ENCODE measurements at regions not wholly inside any gene's neighbourhood (a gene's known extent, or its start where the extent isn't known, plus 50 kb on each side); places are given as distances from the start of the nearest gene placed in this dataset.

- Histone ChIP-seq H3K4me1 (ENCODE audit: control insufficient read depth, insufficient read depth, low read length) (peaks cover 21% of the 10 kb centered on the region), H3K27me3 (ENCODE audit: control insufficient read depth, insufficient read depth, low read length) (no peaks in the 10 kb centered on the region), H3K9ac (ENCODE audit: low read length) (no peak overlapping the region), H3K27ac (ENCODE audit: low read depth, low read length) (0 out of 2 replicates have a peak overlapping the region, but pooled peaks have one; percentile 5), H3K36me3 (ENCODE audit: control insufficient read depth, insufficient read depth, low read length) (no peaks in the 10 kb centered on the region), H3K4me3 (ENCODE audit: low read depth, low read length) (no peak overlapping the region), H3K9me3 (ENCODE audit: control insufficient read depth, insufficient read depth, low read depth, low read length) (no peaks in the 10 kb centered on the region)
Measured at GRCh38 chr3:102238362-102238761, 196.5 kb upstream of the ZPLD1 start.

- Histone ChIP-seq H3K27me3 (ENCODE audit: control insufficient read depth, insufficient read depth, low read length) (no peaks in the 10 kb centered on the region), H3K9ac (ENCODE audit: low read length) (no peak overlapping the region), H3K4me1 (ENCODE audit: control insufficient read depth, insufficient read depth, low read length) (peaks cover 21% of the 10 kb centered on the region), H3K9me3 (ENCODE audit: control insufficient read depth, insufficient read depth, low read depth, low read length) (no peaks in the 10 kb centered on the region), H3K27ac (ENCODE audit: low read depth, low read length) (no peak overlapping the region), H3K4me3 (ENCODE audit: low read depth, low read length) (no peak overlapping the region), H3K36me3 (ENCODE audit: control insufficient read depth, insufficient read depth, low read length) (no peaks in the 10 kb centered on the region)
Measured at GRCh38 chr3:102240720-102241119, 194.1 kb upstream of the ZPLD1 start.

DNA sequence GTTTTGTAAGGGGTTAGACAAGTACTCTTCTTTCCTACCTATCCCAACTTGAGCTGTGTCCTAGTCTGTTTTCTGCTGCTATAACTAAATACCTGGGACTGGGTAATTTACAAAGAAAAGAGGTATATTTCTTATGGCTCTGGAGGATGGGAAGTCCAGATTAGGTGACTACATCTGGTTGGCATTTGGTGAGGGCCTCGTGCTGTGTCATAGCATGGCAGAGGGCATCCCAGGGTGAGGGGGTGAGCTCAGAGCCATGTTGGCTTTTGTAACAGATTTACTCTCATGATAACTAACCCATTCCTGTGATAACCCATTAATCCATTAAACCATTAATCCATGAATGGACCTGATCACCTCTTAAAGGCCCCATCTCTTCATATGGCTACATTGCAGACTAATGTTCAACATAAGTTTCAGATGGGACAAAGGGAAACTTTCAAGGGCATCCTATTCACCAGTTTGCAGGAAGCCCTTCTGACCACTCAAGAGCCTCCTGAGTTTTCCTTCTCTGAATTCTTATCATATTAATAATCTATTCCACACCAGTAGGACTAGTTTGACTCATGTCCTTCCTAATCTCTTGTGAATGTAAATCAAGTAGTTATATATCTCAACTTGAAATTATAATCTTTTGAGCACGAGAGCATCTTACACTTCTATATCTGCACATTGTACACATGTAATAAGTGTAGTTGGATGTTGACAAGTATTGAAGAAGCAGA lies 185.7 kb upstream of the ZPLD1 start:
- no peaks in the 10 kb centered on the region for H3K27me3 ChIP-seq (ENCODE audit: control insufficient read depth, insufficient read depth, low read length)
- no peaks in the 10 kb centered on the region for H3K4me1 ChIP-seq (ENCODE audit: control insufficient read depth, insufficient read depth, low read length)
- H3K27ac ChIP-seq (ENCODE audit: low read depth, low read length), result no peak overlapping the region
- no peak overlapping the region for H3K4me3 ChIP-seq (ENCODE audit: low read depth, low read length)
- H3K9ac ChIP-seq (ENCODE audit: low read length), result no peak overlapping the region
- H3K36me3 ChIP-seq (ENCODE audit: control insufficient read depth, insufficient read depth, low read length), result no peaks in the 10 kb centered on the region
- no peaks in the 10 kb centered on the region for H3K9me3 ChIP-seq (ENCODE audit: control insufficient read depth, insufficient read depth, low read depth, low read length)

DNA sequence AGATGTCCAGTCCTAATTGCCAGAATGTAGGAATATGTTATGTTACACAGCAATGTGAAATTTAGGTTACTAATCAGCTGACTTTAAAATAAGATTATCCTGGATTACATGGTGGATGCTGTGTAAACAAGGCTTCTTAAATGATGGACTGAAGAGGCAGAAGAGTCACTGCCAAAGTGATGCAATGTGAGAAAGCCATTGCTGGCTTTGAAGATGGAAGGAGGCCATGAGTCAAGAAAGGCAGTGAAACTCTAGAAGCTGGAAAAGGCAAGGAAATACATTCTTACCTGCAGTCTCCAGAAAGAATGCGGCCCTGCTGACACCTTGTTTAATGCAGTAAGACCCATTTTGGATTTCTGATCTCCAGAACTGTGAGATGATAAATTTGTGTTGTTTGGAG lies 179.1 kb upstream of the ZPLD1 start:
- H3K9ac ChIP-seq (ENCODE audit: low read length), result no peak overlapping the region
- H3K36me3 ChIP-seq (ENCODE audit: control insufficient read depth, insufficient read depth, low read length), result no peaks in the 10 kb centered on the region
- H3K27ac ChIP-seq (ENCODE audit: low read depth, low read length), result no peak overlapping the region

GRCh38 chr3:102258666-102259227 lies 176.1 kb upstream of the ZPLD1 start:
- Histone ChIP-seq H3K4me1 (ENCODE audit: control insufficient read depth, insufficient read depth, low read length) (no peaks in the 10 kb centered on the region), H3K9ac (ENCODE audit: low read length) (no peak overlapping the region)

More for the DNA sequence above, 179.1 kb upstream of the ZPLD1 start:
- Histone ChIP-seq H3K27me3 (ENCODE audit: control insufficient read depth, insufficient read depth, low read length) (no peaks in the 10 kb centered on the region), H3K9me3 (ENCODE audit: control insufficient read depth, insufficient read depth, low read depth, low read length) (no peaks in the 10 kb centered on the region), H3K4me3 (ENCODE audit: low read depth, low read length) (no peak overlapping the region), H3K4me1 (ENCODE audit: control insufficient read depth, insufficient read depth, low read length) (no peaks in the 10 kb centered on the region)

DNA sequence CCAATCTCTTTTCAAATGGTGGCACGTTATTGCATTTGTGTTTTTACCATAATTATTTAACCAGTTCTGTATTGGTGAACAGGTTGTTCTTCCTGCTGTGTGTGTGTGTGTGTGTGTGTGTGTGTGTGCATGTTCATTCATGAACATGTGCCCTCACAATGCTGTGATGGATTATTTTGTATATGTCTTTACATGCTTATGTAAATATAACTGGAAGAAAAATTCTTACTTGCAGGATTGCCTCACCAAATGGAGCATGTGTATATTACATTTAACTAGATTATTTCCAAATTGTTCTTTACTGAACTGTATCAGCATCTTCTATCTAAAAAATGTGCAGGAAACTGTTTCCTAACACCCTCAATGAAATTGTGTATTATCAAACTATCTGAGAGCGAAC lies 175.2 kb upstream of the ZPLD1 start:
- Histone ChIP-seq H3K9ac (ENCODE audit: low read length) (no peak overlapping the region), H3K27ac (ENCODE audit: low read depth, low read length) (no peak overlapping the region)

More at GRCh38 chr3:102258666-102259227, 176.1 kb upstream of the ZPLD1 start:
- Histone ChIP-seq H3K27ac (ENCODE audit: low read depth, low read length) (no peak overlapping the region), H3K36me3 (ENCODE audit: control insufficient read depth, insufficient read depth, low read length) (no peaks in the 10 kb centered on the region), H3K9me3 (ENCODE audit: control insufficient read depth, insufficient read depth, low read depth, low read length) (no peaks in the 10 kb centered on the region), H3K27me3 (ENCODE audit: control insufficient read depth, insufficient read depth, low read length) (no peaks in the 10 kb centered on the region), H3K4me3 (ENCODE audit: low read depth, low read length) (no peak overlapping the region)

DNA sequence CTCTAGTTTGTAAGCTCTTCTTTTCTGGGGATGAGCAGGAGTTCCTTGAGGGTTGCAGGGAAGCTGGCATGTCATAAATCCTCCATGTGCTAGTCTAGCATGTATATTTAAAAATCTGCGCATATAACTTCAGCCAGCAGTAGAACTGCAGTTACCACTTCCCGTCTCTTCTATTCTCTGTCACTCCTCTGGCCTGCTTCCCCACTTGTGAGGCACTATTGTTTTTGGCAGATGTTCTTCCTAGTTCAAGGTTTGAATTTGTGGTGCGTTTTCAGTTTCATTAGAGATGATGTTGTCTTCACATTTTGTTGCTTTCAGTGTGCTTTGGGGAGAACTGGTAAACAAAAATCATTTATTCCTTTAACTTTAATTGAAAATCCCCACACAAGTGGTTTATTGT lies 169.1 kb upstream of the ZPLD1 start:
- Histone ChIP-seq H3K4me1 (ENCODE audit: control insufficient read depth, insufficient read depth, low read length) (no peaks in the 10 kb centered on the region), H3K4me3 (ENCODE audit: low read depth, low read length) (no peak overlapping the region), H3K9ac (ENCODE audit: low read length) (no peak overlapping the region), H3K27me3 (ENCODE audit: control insufficient read depth, insufficient read depth, low read length) (no peaks in the 10 kb centered on the region), H3K27ac (ENCODE audit: low read depth, low read length) (no peak overlapping the region), H3K36me3 (ENCODE audit: control insufficient read depth, insufficient read depth, low read length) (no peaks in the 10 kb centered on the region), H3K9me3 (ENCODE audit: control insufficient read depth, insufficient read depth, low read depth, low read length) (no peaks in the 10 kb centered on the region)

More for the DNA sequence above, 175.2 kb upstream of the ZPLD1 start:
- Histone ChIP-seq H3K36me3 (ENCODE audit: control insufficient read depth, insufficient read depth, low read length) (no peaks in the 10 kb centered on the region), H3K4me1 (ENCODE audit: control insufficient read depth, insufficient read depth, low read length) (no peaks in the 10 kb centered on the region), H3K27me3 (ENCODE audit: control insufficient read depth, insufficient read depth, low read length) (no peaks in the 10 kb centered on the region), H3K4me3 (ENCODE audit: low read depth, low read length) (no peak overlapping the region), H3K9me3 (ENCODE audit: control insufficient read depth, insufficient read depth, low read depth, low read length) (no peaks in the 10 kb centered on the region)

GRCh38 chr3:102269406-102269805 lies 165.4 kb upstream of the ZPLD1 start:
- Histone ChIP-seq H3K4me1 (ENCODE audit: control insufficient read depth, insufficient read depth, low read length) (no peaks in the 10 kb centered on the region), H3K36me3 (ENCODE audit: control insufficient read depth, insufficient read depth, low read length) (no peaks in the 10 kb centered on the region), H3K9ac (ENCODE audit: low read length) (no peak overlapping the region), H3K27me3 (ENCODE audit: control insufficient read depth, insufficient read depth, low read length) (no peaks in the 10 kb centered on the region), H3K9me3 (ENCODE audit: control insufficient read depth, insufficient read depth, low read depth, low read length) (no peaks in the 10 kb centered on the region), H3K4me3 (ENCODE audit: low read depth, low read length) (no peak overlapping the region), H3K27ac (ENCODE audit: low read depth, low read length) (no peak overlapping the region)

- Histone ChIP-seq H3K4me3 (ENCODE audit: low read depth, low read length) (no peak overlapping the region), H3K27me3 (ENCODE audit: control insufficient read depth, insufficient read depth, low read length) (no peaks in the 10 kb centered on the region), H3K9ac (ENCODE audit: low read length) (no peak overlapping the region), H3K36me3 (ENCODE audit: control insufficient read depth, insufficient read depth, low read length) (no peaks in the 10 kb centered on the region), H3K4me1 (ENCODE audit: control insufficient read depth, insufficient read depth, low read length) (no peaks in the 10 kb centered on the region), H3K9me3 (ENCODE audit: control insufficient read depth, insufficient read depth, low read depth, low read length) (no peaks in the 10 kb centered on the region; the same call in 1 of the 2 replicates), H3K27ac (ENCODE audit: low read depth, low read length) (no peak overlapping the region)
Measured at GRCh38 chr3:102290241-102290640, 144.6 kb upstream of the ZPLD1 start.

DNA sequence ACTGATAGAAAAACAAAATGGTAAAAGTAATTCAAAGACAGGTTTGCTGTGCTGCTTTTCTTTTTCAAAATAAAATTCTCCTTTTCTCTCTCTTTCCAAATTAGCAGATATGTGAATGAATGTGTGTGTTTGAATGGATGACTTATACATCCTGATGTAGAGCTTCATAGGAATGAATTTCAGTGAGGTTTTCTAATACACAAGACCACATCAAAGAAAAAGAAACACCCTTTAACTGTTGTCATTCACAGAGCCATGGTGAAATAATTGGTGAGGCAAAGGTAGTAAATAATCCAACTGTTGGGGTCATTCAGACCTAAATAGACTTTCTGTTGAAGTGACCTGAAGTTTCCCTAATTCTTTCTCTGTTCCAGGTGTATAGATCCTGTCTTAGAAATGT lies 139.1 kb upstream of the ZPLD1 start:
- Histone ChIP-seq H3K4me1 (ENCODE audit: control insufficient read depth, insufficient read depth, low read length) (no peaks in the 10 kb centered on the region), H3K4me3 (ENCODE audit: low read depth, low read length) (no peak overlapping the region), H3K9me3 (ENCODE audit: control insufficient read depth, insufficient read depth, low read depth, low read length) (no peaks in the 10 kb centered on the region; the same call in 1 of the 2 replicates), H3K36me3 (ENCODE audit: control insufficient read depth, insufficient read depth, low read length) (no peaks in the 10 kb centered on the region), H3K27ac (ENCODE audit: low read depth, low read length) (no peak overlapping the region), H3K9ac (ENCODE audit: low read length) (no peak overlapping the region), H3K27me3 (ENCODE audit: control insufficient read depth, insufficient read depth, low read length) (no peaks in the 10 kb centered on the region)

- Histone ChIP-seq H3K9me3 (ENCODE audit: control insufficient read depth, insufficient read depth, low read depth, low read length) (no peaks in the 10 kb centered on the region; the same call in 1 of the 2 replicates), H3K9ac (ENCODE audit: low read length) (no peak overlapping the region), H3K27ac (ENCODE audit: low read depth, low read length) (no peak overlapping the region), H3K4me1 (ENCODE audit: control insufficient read depth, insufficient read depth, low read length) (peaks cover 8% of the 10 kb centered on the region), H3K4me3 (ENCODE audit: low read depth, low read length) (no peak overlapping the region), H3K27me3 (ENCODE audit: control insufficient read depth, insufficient read depth, low read length) (no peaks in the 10 kb centered on the region), H3K36me3 (ENCODE audit: control insufficient read depth, insufficient read depth, low read length) (no peaks in the 10 kb centered on the region)
Measured at GRCh38 chr3:102297072-102297658, 137.7 kb upstream of the ZPLD1 start.
